ENCODE measurements at regions not wholly inside any gene's neighbourhood (a gene's known extent, or its start where the extent isn't known, plus 50 kb on each side); places are given as distances from the start of the nearest gene placed in this dataset.
"Not testable (repeated sequence)": the region's sequence is repeated elsewhere in the genome, so short reads cannot be mapped to it uniquely, and the experiment has no call there.

DNA sequence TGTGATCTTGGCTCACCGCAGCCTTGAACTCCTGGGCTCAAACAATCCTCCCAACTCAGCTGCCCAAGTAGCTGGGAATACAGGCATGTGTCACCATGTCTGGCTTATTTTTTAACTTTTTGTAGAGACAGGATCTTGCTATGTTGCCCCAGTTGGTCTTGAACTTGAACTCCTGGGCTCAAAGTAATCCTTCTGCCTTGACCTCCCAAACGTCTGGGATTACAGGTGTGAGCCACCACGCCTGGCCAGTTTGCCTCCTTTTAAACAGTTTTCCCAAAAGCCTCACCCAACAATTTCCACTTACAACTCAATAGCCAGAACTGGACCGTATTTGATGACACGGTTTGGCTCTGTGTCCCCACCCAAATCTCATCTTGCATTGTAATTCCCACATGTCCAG is 85.4 kb upstream of the FOXN2 start:
- H3K4me3 ChIP-seq (ENCODE audit: low read depth, low read length): no peak overlapping the region
- TF ChIP-seq, protein P1, sequence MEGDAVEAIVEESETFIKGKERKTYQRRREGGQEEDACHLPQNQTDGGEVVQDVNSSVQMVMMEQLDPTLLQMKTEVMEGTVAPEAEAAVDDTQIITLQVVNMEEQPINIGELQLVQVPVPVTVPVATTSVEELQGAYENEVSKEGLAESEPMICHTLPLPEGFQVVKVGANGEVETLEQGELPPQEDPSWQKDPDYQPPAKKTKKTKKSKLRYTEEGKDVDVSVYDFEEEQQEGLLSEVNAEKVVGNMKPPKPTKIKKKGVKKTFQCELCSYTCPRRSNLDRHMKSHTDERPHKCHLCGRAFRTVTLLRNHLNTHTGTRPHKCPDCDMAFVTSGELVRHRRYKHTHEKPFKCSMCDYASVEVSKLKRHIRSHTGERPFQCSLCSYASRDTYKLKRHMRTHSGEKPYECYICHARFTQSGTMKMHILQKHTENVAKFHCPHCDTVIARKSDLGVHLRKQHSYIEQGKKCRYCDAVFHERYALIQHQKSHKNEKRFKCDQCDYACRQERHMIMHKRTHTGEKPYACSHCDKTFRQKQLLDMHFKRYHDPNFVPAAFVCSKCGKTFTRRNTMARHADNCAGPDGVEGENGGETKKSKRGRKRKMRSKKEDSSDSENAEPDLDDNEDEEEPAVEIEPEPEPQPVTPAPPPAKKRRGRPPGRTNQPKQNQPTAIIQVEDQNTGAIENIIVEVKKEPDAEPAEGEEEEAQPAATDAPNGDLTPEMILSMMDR (IDR thresholded peaks at IDR 0.05; ENCODE audit: low read depth, low read length, missing control alignments): no peak
- in situ Hi-C loops (cut with HindIII; ENCODE audit: low sequenced_read_pairs): no loop called here
- DNase-seq (ENCODE audit: low read depth): no peak

DNA sequence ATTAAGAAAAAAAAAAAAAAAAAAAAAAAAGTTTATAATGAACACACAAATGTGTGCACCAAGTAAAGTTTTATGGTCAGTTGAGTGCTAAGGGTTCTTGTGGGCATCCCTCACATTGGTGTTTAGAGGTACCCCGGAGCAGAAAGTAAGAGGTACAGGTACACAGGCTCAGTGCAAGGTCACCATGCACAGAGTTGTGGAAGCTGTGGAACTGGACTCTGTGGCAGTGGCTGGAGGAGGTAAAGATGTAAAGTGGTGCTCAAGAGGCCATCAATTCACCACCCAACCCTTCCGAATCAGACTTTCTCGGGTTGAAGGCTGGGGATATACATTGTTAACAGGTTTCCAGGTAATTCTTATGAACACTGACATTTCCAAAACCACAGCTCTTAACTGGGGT is 83.6 kb upstream of the FOXN2 start:
- in situ Hi-C loops (cut with HindIII; ENCODE audit: low sequenced_read_pairs): no loop called here
- DNase-seq (ENCODE audit: low read depth): no peak
- H3K4me3 ChIP-seq (ENCODE audit: low read depth, low read length): no peak overlapping the region
- TF ChIP-seq, protein P1 (IDR thresholded peaks at IDR 0.05; ENCODE audit: low read depth, low read length, missing control alignments): no peak

DNA sequence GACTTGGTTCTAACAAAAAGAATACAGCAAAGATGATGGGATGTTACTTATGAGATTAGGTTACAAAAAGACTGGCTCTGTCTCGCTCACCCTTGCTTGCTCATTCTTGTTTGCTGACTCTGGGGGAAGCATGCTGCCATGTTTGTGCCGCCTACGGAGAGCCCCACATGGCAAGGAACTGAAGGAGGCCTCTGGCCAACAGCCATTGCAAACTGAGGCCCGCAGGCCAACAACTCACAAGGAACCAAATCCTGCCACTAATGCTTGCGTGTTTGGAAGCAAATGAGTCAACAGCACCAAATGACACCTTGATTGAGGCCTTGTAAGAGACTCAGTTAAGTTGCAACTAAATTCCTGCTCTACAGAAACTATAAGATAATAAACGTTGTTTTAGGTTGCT is 82.1 kb upstream of the FOXN2 start:
- TF ChIP-seq, protein P1 (IDR thresholded peaks at IDR 0.05; ENCODE audit: low read depth, low read length, missing control alignments): no peak
- no peak for DNase-seq (ENCODE audit: low read depth)
- H3K4me3 ChIP-seq (ENCODE audit: low read depth, low read length): no peak overlapping the region
- in situ Hi-C loops (cut with HindIII; ENCODE audit: low sequenced_read_pairs): no loop called here

DNA sequence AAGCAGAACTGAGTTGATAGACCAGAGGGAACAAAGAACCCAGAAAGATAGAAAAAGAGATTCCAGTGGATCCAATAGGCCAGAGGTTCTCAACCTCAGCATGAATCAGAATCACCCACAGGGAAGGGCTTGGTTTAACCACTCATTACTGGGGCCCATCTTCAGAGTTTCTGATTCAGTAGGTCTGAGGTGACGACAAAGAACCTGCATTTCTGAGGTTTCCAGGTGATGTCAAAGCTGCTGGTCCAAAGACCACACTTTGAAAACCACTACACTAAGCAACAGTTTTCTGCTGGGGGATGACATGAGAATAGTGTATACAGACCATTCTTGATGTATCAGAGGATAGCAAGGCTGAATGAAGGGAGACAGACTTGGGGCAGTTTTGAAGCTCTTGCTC is 81.5 kb upstream of the FOXN2 start:
- no peak overlapping the region for H3K4me3 ChIP-seq (ENCODE audit: low read depth, low read length)
- no peak for DNase-seq (ENCODE audit: low read depth)
- TF ChIP-seq, protein P1 (IDR thresholded peaks at IDR 0.05; ENCODE audit: low read depth, low read length, missing control alignments): no peak
- in situ Hi-C loops (cut with HindIII; ENCODE audit: low sequenced_read_pairs): no loop called here

DNA sequence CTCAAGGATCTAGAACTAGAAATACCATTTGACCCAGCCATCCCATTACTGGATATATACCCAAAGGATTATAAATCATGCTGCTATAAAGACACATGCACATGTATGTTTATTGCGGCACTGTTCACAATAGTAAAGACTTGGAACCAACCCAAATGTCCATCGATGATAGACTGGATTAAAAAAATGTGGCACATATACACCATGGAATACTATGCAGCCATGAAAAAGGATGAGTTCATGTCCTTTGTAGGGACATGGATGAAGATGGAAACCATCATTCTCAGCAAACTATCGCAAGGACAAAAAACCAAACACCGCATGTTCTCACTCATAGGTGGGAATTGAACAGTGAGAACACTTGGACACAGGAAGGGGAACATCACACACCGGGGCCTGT is 80.7 kb upstream of the FOXN2 start:
- DNase-seq (ENCODE audit: low read depth); in situ Hi-C loops (cut with HindIII; ENCODE audit: low sequenced_read_pairs); H3K4me3 ChIP-seq (ENCODE audit: low read depth, low read length): not testable (repeated sequence)

DNA sequence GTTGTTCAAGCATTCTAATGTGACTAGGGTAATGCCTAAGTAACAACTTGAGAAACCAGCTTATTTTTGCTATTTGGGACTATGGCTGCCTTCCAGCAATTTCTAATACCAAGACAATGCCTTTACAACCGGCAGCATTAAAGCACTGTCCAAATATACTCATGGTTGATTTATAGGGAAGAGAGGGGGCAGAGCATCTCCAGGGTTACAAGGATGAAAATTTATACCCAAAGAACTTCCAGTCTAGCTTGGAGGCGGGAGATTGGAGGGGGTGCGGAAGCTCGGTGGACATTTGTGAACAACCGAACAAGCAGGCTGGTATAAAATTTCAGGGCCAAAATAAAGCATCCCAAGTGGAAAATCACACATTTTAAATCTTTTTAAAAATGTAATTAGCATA is 79.4 kb upstream of the FOXN2 start:
- no peak overlapping the region for H3K4me3 ChIP-seq (ENCODE audit: low read depth, low read length)
- in situ Hi-C loops (cut with HindIII; ENCODE audit: low sequenced_read_pairs): no loop called here
- TF ChIP-seq, protein P1 (IDR thresholded peaks at IDR 0.05; ENCODE audit: low read depth, low read length, missing control alignments): no peak
- DNase-seq (ENCODE audit: low read depth): no peak

DNA sequence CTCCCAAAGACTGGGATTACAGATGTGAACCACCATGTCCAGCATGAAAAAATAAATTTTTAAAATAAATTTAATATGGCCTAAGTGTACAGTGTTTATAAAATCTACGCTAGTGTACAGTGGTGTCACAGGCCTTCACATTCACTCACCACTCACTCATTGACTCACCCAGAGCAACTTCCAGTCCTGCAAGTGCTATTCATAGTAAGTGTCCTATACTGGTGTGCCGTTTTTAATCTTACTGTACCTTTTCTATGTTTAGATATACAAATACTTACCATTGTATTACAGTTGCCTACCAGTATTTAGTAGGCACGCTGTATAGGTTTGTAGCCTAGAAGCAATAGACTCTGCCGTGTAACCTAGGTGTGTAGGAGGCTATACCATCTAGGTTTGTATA is 76.1 kb upstream of the FOXN2 start:
- in situ Hi-C loops (cut with HindIII; ENCODE audit: low sequenced_read_pairs): no loop called here
- DNase-seq (ENCODE audit: low read depth): no peak
- TF ChIP-seq, protein P1 (IDR thresholded peaks at IDR 0.05; ENCODE audit: low read depth, low read length, missing control alignments): no peak
- no peak overlapping the region for H3K4me3 ChIP-seq (ENCODE audit: low read depth, low read length)
